K562 (cell line): ENCODE measurements at regions not wholly inside any gene's neighbourhood (a gene's known extent, or its start where the extent isn't known, plus 50 kb on each side); places are given as distances from the start of the nearest gene placed in this dataset.

Experiments
- ATAC-seq: fragments of 200-7000 bp; cut with Tn5 transposase; 3 replicates; pipeline ENCODE4 v1.9.1; 2020; ENCODE audit warnings: moderate library complexity
- BruUV-seq: library from RNA; stranded (reverse); fragments of 400-500 nt; replicated peaks from 2 replicates; lab custom pipeline; 2021; lab: Mats Ljungman, UMichigan
- CTCF ChIA-PET: fragments of 300-600 bp; formaldehyde crosslinking; extraction: SDS; loops from one replicate; lab custom pipeline; 2021; ENCODE audit warnings: low intra/inter-chr PET ratio; lab: Yijun Ruan, JAX
- POLR2A ChIA-PET: fragments of 300-600, 350-650 bp; sonication (Branson Sonifier 250); formaldehyde crosslinking; extraction: SDS; loops from one replicate; lab custom pipeline; 2021; ENCODE audit warnings: antibody characterized with exemption, inconsistent platforms; lab: Yijun Ruan, JAX
- DNase-seq, 4 experiments: peaks; one replicate each; pipeline versions ENCODE4 v3.0.0 to v3.0.0-alpha.2; 2011 to 2018; ENCODE audit warnings: low spot score in 3 of 4, mixed read lengths in 3 of 4; ENCODE audit errors: extremely low read depth in 1 of 4
- FAIRE-seq: peaks from 2 replicates; lab custom pipeline; 2011; peaks lifted over from hg19 to GRCh38; lab: Jason Lieb, UNC
- H2AFZ ChIP-seq: 2 replicates; pipeline ENCODE4 v1.6.0; 2011; ENCODE audit warnings: low read depth, low read length, control low read depth, inconsistent platforms
- H3K27ac ChIP-seq: fragments of 200-600 bp; 3 replicates; pipeline ENCODE4 v1.8.0; 2011; ENCODE audit warnings: low read depth, mild to moderate bottlenecking, control low read depth, inconsistent platforms, low read length, moderate library complexity, mixed read lengths; ENCODE audit errors: extremely low read depth
- H3K27me3 ChIP-seq, 2 experiments: fragments of 300-600 bp in 1 of 2; 2 replicates in 1 of 2; 3 replicates in 1 of 2; pipeline versions ENCODE4 v1.6.0 to v1.8.0; 2011; ENCODE audit warnings: inconsistent platforms in 2 of 2, low read length in 2 of 2, mild to moderate bottlenecking in 1 of 2, mixed read lengths in 1 of 2, moderate library complexity in 1 of 2; ENCODE audit not compliant: control insufficient read depth in 2 of 2, insufficient read depth in 2 of 2
- H3K36me3 ChIP-seq: fragments of 300-600 bp; 3 replicates; pipeline ENCODE4 v1.8.0; 2011; ENCODE audit warnings: mild to moderate bottlenecking, low read length, inconsistent platforms; ENCODE audit not compliant: control insufficient read depth, insufficient read depth
- H3K4me1 ChIP-seq, 2 experiments: fragments of 200-600 bp in 1 of 2; replicated peaks in 1 of 2; 2 replicates in 1 of 2; 3 replicates in 1 of 2; pipeline versions ENCODE4 v1.5.1 to v1.8.0; 2011; ENCODE audit warnings: inconsistent platforms in 2 of 2, low read length in 2 of 2, mild to moderate bottlenecking in 1 of 2, mixed read lengths in 1 of 2, moderate library complexity in 1 of 2; ENCODE audit not compliant: control insufficient read depth in 2 of 2, insufficient read depth in 2 of 2
- H3K4me2 ChIP-seq: 2 replicates; pipeline ENCODE4 v1.6.1; 2011; ENCODE audit warnings: low read length, control low read depth, inconsistent platforms, mixed read lengths; ENCODE audit not compliant: insufficient read depth
- H3K4me3 ChIP-seq: fragments of 200-600 bp; sonication (generic), shearing (Covaris generic); 2 replicates; pipeline ENCODE4 v1.5.1; 2016; ENCODE audit warnings: control low read depth, inconsistent platforms
- H3K79me2 ChIP-seq: fragments of 200-600 bp; 3 replicates; pipeline ENCODE4 v1.8.0; 2011; ENCODE audit warnings: low read length, inconsistent platforms; ENCODE audit not compliant: control insufficient read depth, insufficient read depth
- H3K9ac ChIP-seq, 2 experiments: 2 replicates each; pipeline versions ENCODE4 v1.6.0 to v1.6.1; 2011; ENCODE audit warnings: low read depth in 2 of 2, low read length in 2 of 2, control low read depth in 1 of 2, inconsistent platforms in 1 of 2, mild to moderate bottlenecking in 1 of 2, mixed read lengths in 1 of 2; ENCODE audit not compliant: insufficient read depth in 1 of 2
- H3K9me1 ChIP-seq: one replicate; pipeline ENCODE4 v1.6.0; 2011; ENCODE audit warnings: inconsistent platforms, mild to moderate bottlenecking, low read length, moderate library complexity; ENCODE audit not compliant: control insufficient read depth, insufficient read depth
- H3K9me3 ChIP-seq: replicated peaks from 2 replicates; pipeline ENCODE4 v1.5.1; 2011; ENCODE audit warnings: low read depth, low read length, inconsistent platforms; ENCODE audit not compliant: control insufficient read depth, insufficient read depth
- H4K20me1 ChIP-seq: replicated peaks from 2 replicates; pipeline ENCODE4 v1.6.1; 2011; ENCODE audit warnings: low read length, inconsistent platforms, mixed read lengths; ENCODE audit not compliant: control insufficient read depth, insufficient read depth
- ARHGAP35 ChIP-seq: fragments of 450-650 bp; IDR thresholded peaks from 2 replicates; pipeline ENCODE4 v1.6.1; 2018; ENCODE audit not compliant: partially characterized antibody
- CXXC5 ChIP-seq: fragments of 250-450 bp; sonication (Bioruptor Pico); IDR thresholded peaks from 2 replicates; pipeline ENCODE4 v1.8.0; 2022; ENCODE audit warnings: inconsistent platforms, mild to moderate bottlenecking, moderate library complexity
- DACH1 ChIP-seq: fragments of 450-650 bp; IDR thresholded peaks from 2 replicates; pipeline ENCODE4 v1.6.1; 2018; ENCODE audit not compliant: partially characterized antibody
- HOXB6 ChIP-seq: fragments of 250-450 bp; sonication (Bioruptor Pico); IDR thresholded peaks from 2 replicates; pipeline ENCODE4 v1.5.1; 2022; ENCODE audit warnings: mild to moderate bottlenecking, borderline replicate concordance
- JUNB ChIP-seq: fragments of 450-650 bp; formaldehyde crosslinking; conservative IDR thresholded peaks from 2 replicates; pipeline ENCODE4 v1.4.0; 2020; ENCODE audit warnings: mild to moderate bottlenecking
- KDM2B ChIP-seq: fragments of 250-450 bp; sonication (Bioruptor Pico); IDR thresholded peaks from 2 replicates; pipeline ENCODE4 v1.8.0; 2021; ENCODE audit warnings: mild to moderate bottlenecking, moderate library complexity
- MEIS2 ChIP-seq: fragments of 450-650 bp; IDR thresholded peaks from 2 replicates; pipeline ENCODE4 v1.6.1; 2014; ENCODE audit warnings: mild to moderate bottlenecking; ENCODE audit not compliant: partially characterized antibody
- NFE2 ChIP-seq: IDR thresholded peaks from 2 replicates; pipeline ENCODE4 v1.6.1; 2014; ENCODE audit warnings: antibody characterized with exemption, low read depth
- NR3C1 ChIP-seq: sonication (generic); formaldehyde crosslinking; IDR thresholded peaks from 2 replicates; pipeline ENCODE4 v1.8.1; 2022; ENCODE audit warnings: missing genetic modification reagents
- POU5F1 ChIP-seq: fragments of 150-350 bp; IDR thresholded peaks from 2 replicates; pipeline ENCODE4 v1.6.1; 2014; ENCODE audit warnings: borderline replicate concordance, low read length, low read depth, mild to moderate bottlenecking; ENCODE audit not compliant: partially characterized antibody
- RFX1 ChIP-seq: fragments of 450-650 bp; IDR thresholded peaks from 2 replicates; pipeline ENCODE4 v1.6.1; 2016; ENCODE audit warnings: mild to moderate bottlenecking, moderate library complexity
- RHOXF2B ChIP-seq: fragments of 250-450 bp; sonication (Bioruptor Pico); conservative IDR thresholded peaks from 2 replicates; pipeline ENCODE4 v1.5.1; 2021
- SMARCC2 ChIP-seq: fragments of 450-650 bp; IDR thresholded peaks from 2 replicates; pipeline ENCODE4 v1.6.1; 2017; ENCODE audit warnings: antibody characterized with exemption, moderate library complexity, mild to moderate bottlenecking, low read depth
- SMARCE1 ChIP-seq: fragments of 450-650 bp; IDR thresholded peaks from 2 replicates; pipeline ENCODE4 v1.7.1; 2016; ENCODE audit warnings: mild to moderate bottlenecking
- TSC22D4 ChIP-seq: fragments of 450-650 bp; IDR thresholded peaks from 2 replicates; pipeline ENCODE4 v1.6.1; 2016; ENCODE audit warnings: missing genetic modification characterization, missing biosample characterization, control low read depth
- ZFP36 ChIP-seq: fragments of 150-350 bp; IDR thresholded peaks from 2 replicates; pipeline ENCODE4 v1.6.1; 2018; ENCODE audit warnings: low read length, low read depth; ENCODE audit not compliant: partially characterized antibody
- ZNF584 ChIP-seq: fragments of 200-800 bp; sonication (Bioruptor generic); IDR thresholded peaks from 2 replicates; pipeline ENCODE4 v1.6.1; 2016; ENCODE audit warnings: low read depth, mild to moderate bottlenecking, missing genetic modification characterization, missing compliant biosample characterization
- ZNF76 ChIP-seq: fragments of 250-450 bp; sonication (Bioruptor Pico); IDR thresholded peaks from 2 replicates; pipeline ENCODE4 v1.4.0; 2020; ENCODE audit warnings: mild to moderate bottlenecking, moderate library complexity, borderline replicate concordance
- WGBS: fragments of 100-300 bp; shearing (Covaris generic); methylation state at CpG from one replicate; pipeline ENCODE4 v1.1.6; 2016; ENCODE audit warnings: low coverage, mixed read lengths; ENCODE audit not compliant: insufficient coverage; ENCODE audit errors: missing lambda C conversion rate; 5-methylcytosine and 5-hydroxymethylcytosine counted together
- in situ Hi-C: fragments of 300-500 bp; cut with MboI; formaldehyde crosslinking; loops from 4 replicates; pipeline ENCODE4 v1.15.0; 2018; ENCODE audit warnings: inconsistent platforms, mixed read lengths
- intact Hi-C: fragments of 100-400 bp; cut with micrococcal nuclease; formaldehyde crosslinking; loops from 2 replicates; pipeline ENCODE4 v1.14.2; 2022
- TF ChIP-seq, protein P1 (sequence below): sonication (generic); formaldehyde crosslinking; IDR thresholded peaks from 2 replicates; pipeline ENCODE4 v1.8.1; 2023; ENCODE audit warnings: mild to moderate bottlenecking, missing genetic modification reagents
- TF ChIP-seq, protein P2 (sequence below): sonication (generic); formaldehyde crosslinking; IDR thresholded peaks from 2 replicates; pipeline ENCODE4 v1.8.1; 2023; ENCODE audit warnings: mild to moderate bottlenecking, missing genetic modification reagents

DNA sequence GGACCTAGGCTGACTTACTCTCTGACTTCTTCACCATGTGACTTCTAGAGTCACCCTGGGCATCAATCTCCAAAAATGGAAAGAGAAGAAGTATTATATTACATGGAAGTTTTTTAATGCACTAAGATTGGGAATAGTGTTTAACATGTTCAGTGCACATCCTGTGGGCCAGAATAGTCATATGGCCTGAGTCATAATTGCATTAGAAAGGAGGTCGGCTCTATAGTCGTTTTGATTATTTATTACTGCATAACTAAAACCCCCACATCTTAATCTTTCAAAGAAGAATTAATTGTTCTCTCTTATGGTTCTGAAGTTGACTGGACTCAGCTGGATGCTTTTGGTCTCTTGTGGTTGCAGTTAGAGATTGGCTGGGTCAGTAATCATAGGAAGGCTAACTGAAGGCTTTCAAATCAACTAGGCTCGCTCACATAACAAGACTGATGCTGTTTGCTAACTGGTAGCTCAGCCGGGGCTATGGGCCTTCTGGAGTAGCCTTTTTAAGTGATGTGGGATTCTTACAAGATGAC lies 810.6 kb upstream of the ADGRL4 start:
- POLR2A ChIA-PET, result no interaction called here
- DNase-seq, result no peak
- Histone ChIP-seq H3K79me2 (no peaks in the 10 kb centered on the region), H3K4me2 (no peak overlapping the region)
- TF ChIP-seq ZFP36, result no peak
- TF ChIP-seq NFE2, result no peak
- TF ChIP-seq SMARCC2, result no peak
- no peak for TF ChIP-seq ZNF584
- no peak for TF ChIP-seq TSC22D4 (tag)
- no peak for TF ChIP-seq JUNB (CRISPR knock-in tag)
- no peak for TF ChIP-seq SMARCE1
- TF ChIP-seq RFX1, result no peak
- no peak for TF ChIP-seq KDM2B
- no peak for TF ChIP-seq POU5F1
- TF ChIP-seq, protein P1, sequence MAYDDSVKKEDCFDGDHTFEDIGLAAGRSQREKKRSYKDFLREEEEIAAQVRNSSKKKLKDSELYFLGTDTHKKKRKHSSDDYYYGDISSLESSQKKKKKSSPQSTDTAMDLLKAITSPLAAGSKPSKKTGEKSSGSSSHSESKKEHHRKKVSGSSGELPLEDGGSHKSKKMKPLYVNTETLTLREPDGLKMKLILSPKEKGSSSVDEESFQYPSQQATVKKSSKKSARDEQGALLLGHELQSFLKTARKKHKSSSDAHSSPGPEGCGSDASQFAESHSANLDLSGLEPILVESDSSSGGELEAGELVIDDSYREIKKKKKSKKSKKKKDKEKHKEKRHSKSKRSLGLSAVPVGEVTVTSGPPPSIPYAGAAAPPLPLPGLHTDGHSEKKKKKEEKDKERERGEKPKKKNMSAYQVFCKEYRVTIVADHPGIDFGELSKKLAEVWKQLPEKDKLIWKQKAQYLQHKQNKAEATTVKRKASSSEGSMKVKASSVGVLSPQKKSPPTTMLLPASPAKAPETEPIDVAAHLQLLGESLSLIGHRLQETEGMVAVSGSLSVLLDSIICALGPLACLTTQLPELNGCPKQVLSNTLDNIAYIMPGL, result no peak
- TF ChIP-seq CXXC5 (CRISPR knock-in tag), result no peak
- no peak for TF ChIP-seq ARHGAP35
- TF ChIP-seq RHOXF2B (CRISPR knock-in tag), result no peak
- TF ChIP-seq HOXB6, result no peak
- no peak for TF ChIP-seq ZNF76 (CRISPR knock-in tag)
- TF ChIP-seq MEIS2, result no peak
- TF ChIP-seq NR3C1 (CRISPR knock-in tag), result no peak
- no peak for TF ChIP-seq DACH1
- TF ChIP-seq, protein P2, sequence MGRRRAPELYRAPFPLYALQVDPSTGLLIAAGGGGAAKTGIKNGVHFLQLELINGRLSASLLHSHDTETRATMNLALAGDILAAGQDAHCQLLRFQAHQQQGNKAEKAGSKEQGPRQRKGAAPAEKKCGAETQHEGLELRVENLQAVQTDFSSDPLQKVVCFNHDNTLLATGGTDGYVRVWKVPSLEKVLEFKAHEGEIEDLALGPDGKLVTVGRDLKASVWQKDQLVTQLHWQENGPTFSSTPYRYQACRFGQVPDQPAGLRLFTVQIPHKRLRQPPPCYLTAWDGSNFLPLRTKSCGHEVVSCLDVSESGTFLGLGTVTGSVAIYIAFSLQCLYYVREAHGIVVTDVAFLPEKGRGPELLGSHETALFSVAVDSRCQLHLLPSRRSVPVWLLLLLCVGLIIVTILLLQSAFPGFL, result no peak
- TF ChIP-seq, all 486 proteins: peak for 0
- no peaks in the 10 kb centered on the region; the same call in 1 of the 2 replicates for H3K9me3 ChIP-seq
- H3K36me3 ChIP-seq, result no peaks in the 10 kb centered on the region
- H3K4me1 ChIP-seq, result no peaks in the 10 kb centered on the region
- no peaks in the 10 kb centered on the region for H4K20me1 ChIP-seq
- CTCF ChIA-PET, result no interaction called here
- no peak for FAIRE-seq
- H3K9ac ChIP-seq, result no peak overlapping the region
- no peak overlapping the region for H3K27ac ChIP-seq
- intact Hi-C loops (no loop called here), in situ Hi-C loops (no loop called here)
- no peak overlapping the region for H2AFZ ChIP-seq
- no TSS peak for BruUV-seq
- 0% methylated on average over 4 of the region's 4 CpGs for WGBS
- no peaks in the 10 kb centered on the region for H3K27me3 ChIP-seq
- no peaks in the 10 kb centered on the region for H3K9me1 ChIP-seq
- ATAC-seq, result no peak
- no peak overlapping the region for H3K4me3 ChIP-seq
